ENCODE measurements at regions not wholly inside any gene's neighbourhood (a gene's known extent, or its start where the extent isn't known, plus 50 kb on each side); places are given as distances from the start of the nearest gene placed in this dataset.

DNA sequence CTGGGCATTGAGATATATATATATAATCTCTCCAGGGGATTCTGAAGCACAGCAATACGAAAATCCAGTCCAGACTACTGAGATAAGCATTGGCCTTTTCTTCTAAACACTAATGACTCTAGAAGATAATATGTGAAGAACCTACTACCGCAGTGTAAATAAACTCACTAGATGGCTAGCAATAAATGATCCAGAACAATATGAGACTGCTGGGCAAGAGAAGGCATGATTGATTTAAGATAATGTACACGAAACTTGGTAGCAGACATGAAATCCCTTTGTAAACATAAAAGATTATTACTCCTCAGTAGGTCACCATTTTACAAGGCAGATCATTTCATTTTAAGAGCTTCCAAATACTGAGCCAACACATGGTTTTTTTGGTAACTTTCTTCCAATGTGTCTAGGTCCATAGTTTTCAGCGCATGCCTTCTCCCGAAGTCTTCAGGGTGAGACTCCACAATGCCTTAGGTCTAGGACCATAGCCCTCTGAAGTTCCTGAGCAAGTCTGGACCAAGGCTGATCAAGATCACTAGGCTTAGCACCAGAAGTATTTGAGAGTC lies 193.2 kb downstream of the LRRN1 start:
- TF ChIP-seq CTCF (IDR thresholded peaks at IDR 0.05) (no peak), EZH2 (IDR thresholded peaks at IDR 0.05; ENCODE audit: borderline replicate concordance, insufficient read depth, low read depth, low read length, poor library complexity, severe bottlenecking) (no peak)

All from B cell (primary cell).